Choroid plexus epithelial cell (primary cell): ENCODE measurements at regions not wholly inside any gene's neighbourhood (a gene's known extent, or its start where the extent isn't known, plus 50 kb on each side); places are given as distances from the start of the nearest gene placed in this dataset.

ENCODE experiments used
- DNase-seq: peaks from one replicate; pipeline ENCODE4 v3.0.0-alpha.2; 2010; ENCODE audit warnings: low read depth
- H3K4me3 ChIP-seq: 2 replicates; pipeline ENCODE4 v1.5.1; 2011; ENCODE audit warnings: low read depth, mild to moderate bottlenecking, control low read depth, low read length, moderate library complexity
- CTCF ChIP-seq: conservative IDR thresholded peaks from 2 replicates; pipeline ENCODE4 v1.5.1; 2011; ENCODE audit warnings: low read depth, mild to moderate bottlenecking, control low read depth, inconsistent platforms, low read length, moderate library complexity

- no peak for TF ChIP-seq CTCF
- no peak overlapping the region for H3K4me3 ChIP-seq
- peak; percentile 72 for DNase-seq
Observed at GRCh38 chr2:67917332-67918054, 145.3 kb downstream of the C1D start.

GRCh38 chr2:67918471-67918870, 144.3 kb downstream of the C1D start:
- no peak for DNase-seq
- H3K4me3 ChIP-seq: no peak overlapping the region
- no peak for TF ChIP-seq CTCF

DNA sequence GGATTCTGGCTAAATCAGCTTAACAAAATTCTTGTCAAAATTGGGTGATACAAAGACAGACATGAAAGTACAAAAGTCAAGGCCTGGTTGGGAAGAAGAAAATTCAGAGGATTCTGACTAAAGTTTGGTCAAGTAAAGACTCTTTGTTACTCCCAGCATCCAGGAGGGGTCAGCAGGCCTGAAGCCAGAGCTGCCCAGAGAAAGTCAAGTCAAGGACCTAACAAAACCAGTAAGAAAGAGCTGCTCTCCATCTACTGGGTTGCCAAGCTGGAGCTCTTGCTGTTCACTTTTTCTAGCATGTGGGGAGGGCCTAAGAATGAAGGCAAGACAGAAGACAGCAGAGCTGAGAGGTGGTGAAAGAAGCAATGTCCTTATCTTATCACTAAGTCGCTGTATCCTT, 143.3 kb downstream of the C1D start:
- TF ChIP-seq CTCF: no peak
- no peak overlapping the region for H3K4me3 ChIP-seq
- no peak for DNase-seq

GRCh38 chr2:67922080-67922785, 140.6 kb downstream of the C1D start:
- no peak for TF ChIP-seq CTCF
- no peak overlapping the region for H3K4me3 ChIP-seq
- DNase-seq: no peak

DNA sequence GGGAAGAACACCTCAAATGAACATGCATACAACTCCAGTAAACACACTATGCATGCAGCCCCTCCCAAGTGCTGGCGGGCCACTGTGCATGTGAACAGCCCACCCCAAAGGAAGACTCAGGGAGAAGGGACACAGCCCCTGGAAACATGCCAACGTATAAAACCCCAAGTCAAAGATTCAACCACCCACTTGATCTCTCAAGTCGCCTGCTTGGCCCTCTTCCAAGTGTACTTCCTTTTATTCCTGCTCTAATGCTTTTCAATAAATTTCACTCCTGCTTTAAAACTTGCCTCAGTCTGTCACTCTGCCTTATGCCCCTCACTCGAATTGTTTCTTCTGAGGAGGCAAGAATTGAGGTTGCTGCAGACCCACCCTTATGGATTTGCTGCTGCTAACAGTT, 139.1 kb downstream of the C1D start:
- TF ChIP-seq CTCF: no peak
- peak; percentile 10 for DNase-seq
- H3K4me3 ChIP-seq: no peak overlapping the region

DNA sequence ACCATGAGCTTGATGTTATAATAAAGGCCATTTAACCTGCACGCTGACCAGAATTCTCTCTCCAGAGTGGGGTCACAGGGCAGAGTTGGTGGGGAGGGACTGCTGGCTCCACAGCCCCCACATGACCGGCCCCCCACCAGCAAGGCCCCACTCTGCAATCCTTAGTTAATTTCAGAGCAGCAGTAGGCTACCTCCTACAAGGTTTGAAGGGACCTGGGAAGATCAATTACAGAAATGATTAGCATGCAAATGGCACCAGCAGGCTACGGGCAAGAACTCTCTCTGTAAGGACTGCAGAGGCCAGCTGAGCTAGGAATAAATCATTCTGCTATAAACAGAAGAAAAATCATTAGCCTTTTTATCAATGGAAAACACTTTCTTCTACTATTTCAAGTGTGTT, 135.3 kb downstream of the C1D start:
- no peak for DNase-seq
- no peak overlapping the region for H3K4me3 ChIP-seq
- TF ChIP-seq CTCF: no peak

- no peak for TF ChIP-seq CTCF
- DNase-seq: peak; percentile 12
- H3K4me3 ChIP-seq: no peak overlapping the region
Observed at GRCh38 chr2:67930156-67930555, 132.6 kb downstream of the C1D start.
